Mesothelial cell of epicardium (in vitro differentiated cells): ENCODE measurements at regions not wholly inside any gene's neighbourhood (a gene's known extent, or its start where the extent isn't known, plus 50 kb on each side); places are given as distances from the start of the nearest gene placed in this dataset.
A peak's percentile ranks its signal among the peaks of the same experiment; 100 is the strongest.
"Not testable (repeated sequence)": the region's sequence is repeated elsewhere in the genome, so short reads cannot be mapped to it uniquely, and the experiment has no call there.

ENCODE experiments used
- DNase-seq, 2 experiments: peaks; one replicate each; pipeline ENCODE4 v3.0.0; 2021; ENCODE audit warnings: low spot score in 2 of 2; ENCODE audit not compliant: unreplicated experiment in 2 of 2
- H3K27ac Mint-ChIP-seq: 2 replicates; pipeline ENCODE4 v1.8.0; 2021; ENCODE audit warnings: mixed read lengths
- H3K27me3 Mint-ChIP-seq: 2 replicates; pipeline ENCODE4 v1.8.0; 2021; ENCODE audit warnings: low read depth, mixed read lengths
- H3K36me3 Mint-ChIP-seq: 2 replicates; pipeline ENCODE4 v1.8.0; 2021; ENCODE audit warnings: mixed read lengths
- H3K4me1 Mint-ChIP-seq: 2 replicates; pipeline ENCODE4 v1.8.0; 2021; ENCODE audit warnings: mixed read lengths
- H3K4me3 Mint-ChIP-seq: 2 replicates; pipeline ENCODE4 v1.8.0; 2021; ENCODE audit warnings: mild to moderate bottlenecking, moderate library complexity, mixed read lengths
- H3K9me3 Mint-ChIP-seq: 2 replicates; pipeline ENCODE4 v1.8.0; 2021; ENCODE audit warnings: mixed read lengths
- CTCF ChIP-seq: fragments of 200-600 bp; sonication (generic); IDR thresholded peaks from one replicate; pipeline ENCODE4 v1.5.0; 2021; ENCODE audit warnings: antibody characterized with exemption; ENCODE audit not compliant: unreplicated experiment

GRCh38 chr5:148746826-148747535 lies 79.4 kb upstream of the ADRB2 start:
- Mint-ChIP-seq H3K4me1 (peaks cover 16% of the 10 kb centered on the region), H3K27ac (peak overlapping the region; percentile 81), H3K27me3 (peaks cover 12% of the 10 kb centered on the region), H3K4me3 (no peak overlapping the region), H3K9me3 (no peaks in the 10 kb centered on the region), H3K36me3 (no peaks in the 10 kb centered on the region)
- TF ChIP-seq CTCF = no peak
- DNase-seq = no peak

GRCh38 chr5:148747536-148747906 lies 78.9 kb upstream of the ADRB2 start:
- Mint-ChIP-seq H3K27ac (no peak overlapping the region), H3K36me3 (no peaks in the 10 kb centered on the region), H3K4me3 (no peak overlapping the region), H3K4me1 (peaks cover 16% of the 10 kb centered on the region), H3K9me3 (peaks cover 3% of the 10 kb centered on the region), H3K27me3 (peaks cover 12% of the 10 kb centered on the region)
- no peak for DNase-seq
- TF ChIP-seq CTCF = no peak

- no peak for DNase-seq
- Mint-ChIP-seq H3K4me1 (peaks cover 16% of the 10 kb centered on the region), H3K27me3 (peaks cover 12% of the 10 kb centered on the region), H3K27ac (no peak overlapping the region), H3K9me3 (peaks cover 16% of the 10 kb centered on the region), H3K36me3 (peaks cover 2% of the 10 kb centered on the region), H3K4me3 (no peak overlapping the region)
- TF ChIP-seq CTCF = no peak
These were observed 77.6 kb upstream of the ADRB2 start for GRCh38 chr5:148748702-148749392.

GRCh38 chr5:148750614-148751013 lies 75.8 kb upstream of the ADRB2 start:
- Mint-ChIP-seq H3K36me3 (peaks cover 2% of the 10 kb centered on the region), H3K4me3 (no peak overlapping the region), H3K27me3 (peaks cover 2% of the 10 kb centered on the region), H3K4me1 (peaks cover 16% of the 10 kb centered on the region), H3K27ac (no peak overlapping the region), H3K9me3 (peaks cover 33% of the 10 kb centered on the region)
- DNase-seq = no peak
- TF ChIP-seq CTCF = no peak

GRCh38 chr5:148751025-148751424 lies 75.4 kb upstream of the ADRB2 start:
- no peak for TF ChIP-seq CTCF
- peaks cover under 1% of the 10 kb centered on the region for H3K27me3 Mint-ChIP-seq
- no peak overlapping the region for H3K4me3 Mint-ChIP-seq
- H3K4me1 Mint-ChIP-seq = peaks cover 16% of the 10 kb centered on the region
- no peak for DNase-seq
- peaks cover 35% of the 10 kb centered on the region for H3K9me3 Mint-ChIP-seq
- H3K27ac Mint-ChIP-seq = no peak overlapping the region
- H3K36me3 Mint-ChIP-seq = peaks cover 4% of the 10 kb centered on the region

- H3K9me3 Mint-ChIP-seq = peaks cover 49% of the 10 kb centered on the region
- H3K27ac Mint-ChIP-seq, H3K4me3 Mint-ChIP-seq, H3K27me3 Mint-ChIP-seq, H3K36me3 Mint-ChIP-seq, DNase-seq, H3K4me1 Mint-ChIP-seq: not testable (repeated sequence)
These were observed 74.0 kb upstream of the ADRB2 start for GRCh38 chr5:148752375-148752774.
